HPDE6-E6E7 (cell line): ENCODE measurements at regions not wholly inside any gene's neighbourhood (a gene's known extent, or its start where the extent isn't known, plus 50 kb on each side); places are given as distances from the start of the nearest gene placed in this dataset.
"Not testable (repeated sequence)": the region's sequence is repeated elsewhere in the genome, so short reads cannot be mapped to it uniquely, and the experiment has no call there.

ENCODE experiments used
- DNase-seq: peaks from one replicate; pipeline ENCODE4 v3.0.0; 2011; ENCODE audit warnings: missing footprints; ENCODE audit errors: extremely low spot score

DNA sequence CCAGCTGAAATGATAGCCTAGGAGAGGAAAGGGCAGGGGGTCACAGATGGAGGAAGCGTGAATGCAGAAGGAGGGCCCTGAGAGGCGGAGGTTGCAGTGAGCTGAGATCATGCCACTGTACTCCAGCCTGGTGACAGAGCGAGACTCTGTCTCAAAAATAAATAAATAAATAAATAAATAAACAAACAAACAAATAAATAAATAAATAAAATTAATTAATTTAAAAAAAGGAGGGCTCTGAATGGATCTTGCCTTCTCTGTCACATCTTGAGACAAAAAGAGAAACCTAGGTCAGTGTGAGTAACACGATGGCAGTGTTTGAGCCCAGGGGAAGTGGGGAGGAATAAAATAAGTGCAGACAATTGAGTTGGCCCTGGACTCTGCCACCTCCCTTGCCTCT, 182.3 kb upstream of the DAAM1 start:
- not testable (repeated sequence) for DNase-seq

DNA sequence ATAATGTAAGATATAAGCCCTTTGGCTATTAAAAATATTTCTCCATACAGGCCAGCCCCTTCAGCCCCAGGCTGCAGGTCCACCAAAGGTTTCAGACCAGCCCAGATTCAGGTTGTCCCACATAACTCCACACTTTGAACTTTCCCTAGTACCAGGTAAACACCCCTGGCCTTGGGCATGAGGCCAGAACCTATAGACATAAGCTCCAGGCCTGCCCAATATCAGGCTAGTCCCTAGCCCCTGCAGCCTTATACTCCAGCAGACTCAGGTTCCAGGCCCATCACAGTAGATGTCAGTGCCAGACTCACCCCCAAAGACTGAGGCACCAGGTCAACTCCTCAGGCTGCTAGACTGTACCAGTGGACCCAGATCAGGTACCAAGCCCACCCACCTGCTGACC, 178.5 kb upstream of the DAAM1 start:
- DNase-seq: no peak

DNA sequence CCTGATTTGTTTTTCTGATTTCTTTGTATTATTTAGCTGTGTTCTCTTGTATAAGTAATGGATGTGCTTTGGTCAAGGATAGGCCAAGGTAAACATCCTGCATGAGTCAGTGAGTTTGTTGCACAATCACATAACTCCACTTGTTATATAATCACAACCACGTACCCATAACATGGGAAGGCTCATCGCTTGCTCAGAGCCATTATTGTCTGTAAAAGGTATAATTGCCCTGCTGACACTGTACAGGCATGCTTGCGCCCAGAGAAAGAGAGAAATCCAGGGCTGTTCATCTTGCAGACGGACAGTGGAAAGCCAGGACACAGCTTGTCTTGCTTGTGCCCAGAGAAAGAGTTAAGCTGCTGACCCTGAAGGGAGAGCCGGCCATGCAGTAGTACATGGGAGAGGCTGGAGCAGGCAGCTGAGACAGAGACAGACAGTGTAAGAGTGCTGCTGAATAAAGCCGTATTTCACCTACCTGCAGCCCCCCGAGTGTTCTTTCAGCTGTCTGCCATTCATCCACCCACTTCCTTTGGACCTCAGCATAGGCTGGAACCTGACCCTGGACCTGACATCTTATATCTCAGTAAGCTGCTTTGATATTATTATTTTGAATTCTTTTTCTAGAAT, 174.7 kb upstream of the DAAM1 start:
- DNase-seq: no peak

DNA sequence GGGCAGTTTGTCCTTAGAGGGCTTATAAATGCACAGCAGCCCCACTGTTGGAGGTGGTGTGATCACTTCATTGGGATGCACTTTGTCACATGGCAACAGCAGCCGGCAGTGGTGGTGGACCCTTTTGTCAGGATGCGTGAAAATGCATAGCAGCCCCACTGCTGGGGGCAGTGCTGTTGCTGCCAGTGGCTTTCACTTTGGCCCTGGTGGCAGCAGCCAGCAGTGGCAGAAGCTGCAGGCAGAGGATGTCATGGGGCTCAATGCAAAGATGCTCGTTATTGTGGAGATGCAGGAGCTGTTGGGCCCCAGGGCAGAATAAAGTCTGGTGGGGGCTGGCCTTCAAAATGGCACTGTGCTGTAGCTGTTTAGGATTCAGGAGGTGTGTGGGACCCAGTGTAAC, 173.0 kb upstream of the DAAM1 start:
- DNase-seq: no peak

DNA sequence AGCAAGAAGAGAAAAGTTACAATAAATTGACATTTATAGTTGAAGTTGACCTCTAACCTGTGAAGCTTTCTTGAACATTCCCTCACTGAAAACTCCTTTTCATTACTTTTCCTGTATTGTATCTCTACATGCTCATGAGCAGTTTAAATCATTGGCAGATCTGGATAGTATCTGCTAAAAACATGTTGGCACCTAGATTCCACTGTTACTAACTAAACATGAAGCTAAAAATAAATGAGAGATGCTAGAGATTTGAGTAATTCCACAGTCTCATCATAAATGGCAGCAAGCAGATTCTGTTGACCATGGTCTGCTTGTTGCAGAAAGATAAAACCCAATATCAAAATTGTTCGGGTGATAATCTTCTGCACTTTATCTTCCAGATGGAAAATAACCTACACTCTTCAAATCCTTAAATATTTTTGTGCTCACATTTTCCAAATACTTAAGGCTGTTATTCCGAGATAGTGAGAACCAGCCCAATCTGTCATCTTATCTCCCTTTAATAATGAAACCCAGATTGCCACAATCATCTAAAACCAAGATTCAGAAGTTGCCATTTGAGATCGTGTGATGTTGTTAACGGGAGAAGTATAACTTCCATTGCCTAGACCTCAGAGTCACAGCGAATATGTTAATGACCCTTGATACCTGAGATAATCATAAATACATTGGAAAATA, 171.0 kb upstream of the DAAM1 start:
- DNase-seq: no peak

DNA sequence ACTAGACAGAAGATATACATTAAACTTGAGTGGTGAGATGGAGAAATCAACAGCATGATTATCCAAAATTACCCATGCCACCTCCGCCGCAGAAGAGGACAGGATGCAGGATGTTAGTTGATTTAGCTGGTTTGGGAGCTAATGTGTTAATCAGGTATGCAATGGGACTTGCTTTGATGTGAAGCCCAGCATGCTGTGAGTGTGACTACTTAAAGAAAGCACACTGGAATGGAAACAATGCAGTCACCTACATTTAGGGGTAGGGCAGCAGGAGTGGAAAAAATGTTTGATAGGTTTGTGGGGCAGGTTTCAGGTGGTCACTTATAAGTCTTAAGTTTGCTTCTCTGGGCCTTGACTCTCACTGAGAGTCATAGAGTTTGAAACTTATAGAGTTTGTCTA, 170.0 kb upstream of the DAAM1 start:
- no peak for DNase-seq

DNA sequence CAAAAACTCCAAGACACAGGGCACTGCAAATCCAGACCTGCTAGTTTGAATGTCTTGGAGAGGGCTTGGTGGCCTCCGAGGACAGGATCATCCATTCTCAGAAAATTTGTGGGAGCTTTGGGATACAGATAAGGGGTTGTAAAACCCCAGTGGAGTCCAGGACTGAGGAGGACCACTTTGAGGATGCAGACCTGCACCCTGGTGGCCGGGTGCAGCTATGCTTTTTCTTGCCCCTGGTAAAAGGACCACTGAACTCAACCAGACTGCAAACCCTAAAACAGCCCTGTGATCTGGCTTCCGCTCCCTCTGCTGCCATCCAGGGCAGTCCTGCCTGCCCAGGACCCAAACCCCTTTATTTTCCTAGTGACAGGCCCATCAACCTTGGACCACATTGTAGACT, 169.5 kb upstream of the DAAM1 start:
- DNase-seq: peak; percentile 11

DNA sequence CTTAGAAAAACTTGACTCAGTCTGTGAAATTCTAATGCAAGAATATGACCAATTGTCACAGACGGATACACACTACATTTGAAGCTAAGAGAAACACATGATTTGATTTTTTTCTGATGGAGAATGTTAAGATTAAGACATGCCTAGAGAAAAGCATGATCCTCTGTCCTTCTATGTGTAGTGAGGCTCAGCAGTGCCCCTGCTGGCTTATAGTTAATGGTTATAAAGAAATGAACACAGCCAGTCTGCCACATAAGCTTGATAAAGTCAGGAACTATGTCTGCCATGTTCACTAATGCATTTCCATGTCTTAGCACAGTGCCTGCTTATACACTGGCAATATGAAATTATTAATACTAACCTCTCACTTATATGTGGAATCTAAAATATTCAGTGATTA, 168.1 kb upstream of the DAAM1 start:
- no peak for DNase-seq

DNA sequence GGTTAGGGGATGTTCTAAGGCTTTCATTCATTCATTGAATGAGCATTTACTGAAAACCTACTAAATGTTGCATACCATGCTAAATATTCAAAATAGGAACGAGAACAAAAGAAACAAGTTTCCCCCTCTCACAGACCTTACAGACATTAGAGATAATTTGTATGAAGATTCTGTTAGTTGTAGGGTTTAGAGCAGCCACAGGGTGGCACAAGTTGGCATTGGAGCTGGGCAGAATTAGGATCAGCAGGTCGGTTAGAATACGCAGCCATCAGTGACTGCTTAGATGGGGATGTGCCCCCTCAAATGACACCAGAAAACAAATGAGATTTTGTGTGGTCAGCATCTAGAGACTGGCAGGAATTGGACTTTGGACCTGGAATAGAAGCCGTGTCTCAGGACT, 166.3 kb upstream of the DAAM1 start:
- no peak for DNase-seq

DNA sequence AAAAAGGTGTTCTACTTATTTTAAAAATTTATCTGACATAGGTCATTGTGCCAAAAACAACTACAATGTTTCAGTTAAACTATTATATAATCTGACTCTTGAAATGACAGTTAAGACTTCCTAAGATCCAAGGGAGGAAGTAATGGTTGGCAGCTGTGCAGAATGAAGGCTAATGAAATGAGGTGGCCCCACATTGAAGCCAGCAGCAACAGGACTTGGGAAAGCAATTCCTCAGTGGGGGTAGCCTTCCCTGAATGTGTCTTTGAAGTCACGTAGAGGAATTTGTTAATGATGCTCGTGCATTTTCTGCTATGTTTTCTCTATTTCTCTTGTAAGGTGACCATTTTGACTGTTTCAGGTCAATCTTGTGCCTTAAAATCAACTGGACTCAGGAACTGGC, 162.4 kb upstream of the DAAM1 start:
- DNase-seq: no peak

DNA sequence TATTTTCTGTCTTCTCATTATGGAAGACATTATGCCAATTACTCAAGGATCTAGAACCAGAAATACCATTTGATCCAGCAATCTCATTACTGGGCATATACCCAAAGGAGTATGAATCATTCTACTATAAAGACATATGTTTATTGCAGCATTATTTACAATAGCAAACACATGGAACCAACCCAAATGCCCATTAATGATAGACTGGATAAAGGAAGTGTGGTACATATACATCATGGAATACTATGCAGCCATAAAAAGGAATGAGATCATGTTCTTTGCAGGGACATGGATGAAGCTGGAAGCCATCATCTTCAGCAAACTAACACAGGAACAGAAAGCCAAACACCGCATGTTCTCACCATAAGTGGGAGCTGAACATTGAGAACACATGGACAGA, 161.8 kb upstream of the DAAM1 start:
- DNase-seq: not testable (repeated sequence)

DNA sequence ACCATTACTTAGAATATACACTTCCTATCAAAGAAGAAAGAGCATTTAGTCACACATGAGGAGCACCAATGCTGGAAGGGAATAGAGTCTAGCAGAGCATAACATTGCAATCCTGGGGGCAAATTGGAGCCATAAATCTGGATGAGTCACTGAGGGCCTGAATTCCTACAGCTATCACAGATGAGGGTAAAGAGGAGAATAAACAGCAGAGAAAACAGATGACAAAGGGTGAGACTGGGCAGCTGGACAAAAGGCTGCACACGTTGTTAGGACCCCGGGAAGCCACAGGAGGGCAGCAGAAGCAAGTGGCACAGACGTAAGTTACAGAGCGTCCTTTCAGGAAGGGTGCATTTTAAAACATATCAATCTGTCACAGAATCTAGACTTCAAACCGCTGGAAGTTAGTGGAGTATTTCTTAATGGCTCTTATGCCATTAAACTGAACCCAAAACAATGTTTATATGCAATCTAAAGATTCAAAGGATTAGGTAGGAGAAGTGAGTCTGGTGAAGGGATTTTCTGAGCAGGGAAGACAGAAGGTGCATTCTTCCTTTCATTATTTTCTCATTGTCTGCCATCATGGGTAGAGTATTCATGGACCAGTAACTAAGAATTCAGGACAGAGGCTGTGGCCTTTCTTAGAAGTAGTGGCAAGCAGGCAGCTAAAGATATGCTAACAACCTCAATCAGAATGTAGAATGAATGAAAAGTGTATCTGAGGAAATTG, 159.8 kb upstream of the DAAM1 start:
- DNase-seq: peak; percentile 53

DNA sequence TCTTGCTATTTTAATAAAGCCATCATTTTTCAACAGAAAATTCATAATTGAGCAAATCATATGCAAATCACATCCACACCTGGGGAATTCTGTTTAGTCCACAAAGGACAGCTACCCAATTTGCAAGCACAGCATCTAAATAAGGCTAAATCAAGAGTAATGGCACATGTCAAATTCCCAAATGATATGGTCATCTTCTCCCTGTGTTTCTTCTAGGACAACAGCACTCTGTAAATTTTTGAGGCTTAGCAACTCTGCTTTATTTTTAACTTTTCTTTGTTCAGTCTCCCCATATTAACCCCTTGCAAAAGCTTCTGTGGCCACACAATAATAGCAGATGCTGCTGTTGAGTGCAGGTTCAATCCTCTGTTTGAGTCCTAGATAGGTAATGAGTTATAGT, 155.6 kb upstream of the DAAM1 start:
- DNase-seq: no peak

DNA sequence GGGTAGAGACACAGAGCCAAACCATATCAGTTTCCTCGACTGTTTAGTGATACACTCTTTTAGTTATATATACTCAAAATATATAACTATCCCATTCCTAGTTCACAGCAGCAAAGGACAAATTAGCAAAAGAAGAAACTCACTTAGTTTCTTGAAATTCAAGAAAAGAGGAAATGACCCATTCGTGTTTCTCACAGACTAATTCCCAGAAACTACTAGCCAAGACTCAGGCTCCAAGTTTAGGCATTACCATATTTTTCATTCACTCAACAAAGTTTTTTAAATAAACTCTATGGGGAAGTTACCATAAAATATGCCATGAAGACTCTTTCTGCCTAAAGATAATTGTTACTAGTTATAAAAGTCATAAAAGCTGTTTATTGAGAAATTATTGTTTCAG, 152.3 kb upstream of the DAAM1 start:
- DNase-seq: no peak

DNA sequence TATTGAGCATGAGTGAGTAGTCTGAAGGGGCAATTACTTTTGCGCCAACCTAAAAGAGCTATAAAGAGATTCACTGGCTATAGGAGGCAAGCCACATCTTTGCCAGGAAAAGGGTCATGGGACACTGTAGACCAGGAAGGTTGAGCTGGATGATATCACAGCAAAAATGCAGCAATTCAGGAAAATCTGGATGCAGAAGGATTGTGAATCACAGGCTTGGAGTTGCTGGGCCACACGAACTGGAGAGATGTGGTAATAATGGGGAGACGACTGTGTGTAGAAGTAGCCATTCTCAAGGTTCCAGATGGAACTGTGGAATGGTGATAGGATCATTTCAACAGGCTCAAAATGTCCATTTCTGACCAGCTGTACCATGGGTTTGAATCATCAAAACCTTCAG, 151.4 kb upstream of the DAAM1 start:
- no peak for DNase-seq

DNA sequence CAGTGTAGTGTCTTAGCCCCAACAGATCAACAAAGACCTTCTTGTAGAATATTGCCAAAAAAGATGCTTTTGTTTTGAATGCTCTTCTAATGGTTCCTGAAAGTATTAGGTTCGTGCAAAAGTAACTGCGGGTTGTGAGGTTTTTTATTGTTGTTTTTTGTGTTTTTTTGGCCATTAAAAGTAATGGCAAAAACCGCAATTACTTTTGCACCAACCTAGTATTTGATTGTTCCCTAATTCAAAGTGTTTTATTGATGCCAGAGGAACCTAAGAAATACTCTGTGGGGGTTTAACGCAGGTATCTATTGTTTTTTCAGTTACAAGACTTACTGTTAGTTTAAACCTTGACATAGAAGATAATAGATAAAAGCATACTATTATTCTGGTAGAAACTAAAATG, 150.8 kb upstream of the DAAM1 start:
- no peak for DNase-seq

DNA sequence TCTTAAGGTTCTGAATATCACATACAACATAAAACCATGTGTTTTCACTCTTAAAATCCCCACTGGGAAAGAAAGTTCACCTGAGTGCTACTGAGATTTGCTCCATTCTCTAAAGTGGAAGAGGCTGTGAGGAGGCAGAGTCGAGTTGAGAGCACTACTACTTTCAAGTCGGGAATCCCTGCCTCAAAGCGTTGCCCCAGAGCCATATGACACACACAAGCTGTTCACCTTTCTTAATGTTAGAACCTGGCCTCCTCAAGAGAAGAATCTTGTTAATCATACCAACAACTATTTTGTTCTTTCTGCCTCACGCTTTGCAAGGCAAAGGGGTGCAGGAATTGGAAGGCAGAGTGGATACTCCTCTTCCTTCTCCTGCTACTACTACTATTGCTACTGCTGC, 149.7 kb upstream of the DAAM1 start:
- no peak for DNase-seq

DNA sequence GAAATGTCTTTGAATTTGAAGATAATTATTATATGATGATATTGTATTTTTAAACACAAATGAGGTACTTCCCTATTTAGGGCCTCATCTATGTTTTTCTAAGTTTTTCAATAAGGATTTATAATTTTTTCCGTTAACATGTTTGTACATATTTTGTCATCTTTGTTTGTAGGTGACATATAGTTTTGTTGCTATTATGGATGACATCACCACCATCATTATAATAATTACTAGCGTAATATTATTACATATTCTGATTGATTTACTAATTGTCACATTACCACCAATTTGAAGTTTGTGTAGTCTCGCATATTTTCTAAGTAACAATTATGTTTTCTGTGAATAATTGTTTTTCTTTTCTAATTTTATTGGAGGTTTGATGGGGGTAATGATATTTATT, 147.2 kb upstream of the DAAM1 start:
- no peak for DNase-seq

DNA sequence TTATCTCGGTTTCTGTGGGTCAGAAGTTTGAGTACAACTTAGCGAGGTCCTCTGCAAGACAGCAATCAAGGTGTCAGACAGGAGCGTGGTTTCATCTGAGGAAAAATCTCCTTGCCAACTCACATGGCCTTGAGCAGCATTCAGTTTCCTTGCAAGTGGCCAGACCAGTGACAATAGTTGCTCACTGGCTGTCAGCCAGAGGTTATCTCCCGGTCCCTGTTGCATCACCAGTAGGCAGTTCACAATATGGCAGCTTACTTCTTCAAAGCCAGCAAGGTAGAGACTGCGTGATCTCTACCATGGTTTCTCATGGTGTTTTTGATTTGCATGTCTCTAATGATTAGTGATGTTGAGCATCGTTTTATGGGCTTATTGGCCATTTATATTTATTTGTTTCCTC, 143.8 kb upstream of the DAAM1 start:
- DNase-seq: no peak

DNA sequence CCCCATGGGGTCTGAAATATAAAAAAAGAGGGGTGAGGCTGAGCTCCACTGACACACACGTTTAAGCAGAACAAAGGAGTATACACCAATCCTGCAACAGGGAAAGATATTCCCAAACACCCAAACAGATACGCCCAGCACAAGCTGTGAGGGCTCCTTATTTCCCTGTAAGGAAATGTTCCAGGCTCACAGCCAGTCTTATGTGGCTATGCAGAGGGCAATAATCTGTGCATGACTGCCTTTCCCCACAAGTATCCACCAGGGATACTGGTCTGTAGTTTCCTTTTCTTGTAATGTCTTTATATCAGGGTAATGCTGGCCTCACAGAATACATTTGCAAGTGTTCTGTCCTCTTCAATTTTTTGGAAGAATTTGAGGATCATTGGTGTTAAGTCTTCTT, 141.7 kb upstream of the DAAM1 start:
- no peak for DNase-seq

DNA sequence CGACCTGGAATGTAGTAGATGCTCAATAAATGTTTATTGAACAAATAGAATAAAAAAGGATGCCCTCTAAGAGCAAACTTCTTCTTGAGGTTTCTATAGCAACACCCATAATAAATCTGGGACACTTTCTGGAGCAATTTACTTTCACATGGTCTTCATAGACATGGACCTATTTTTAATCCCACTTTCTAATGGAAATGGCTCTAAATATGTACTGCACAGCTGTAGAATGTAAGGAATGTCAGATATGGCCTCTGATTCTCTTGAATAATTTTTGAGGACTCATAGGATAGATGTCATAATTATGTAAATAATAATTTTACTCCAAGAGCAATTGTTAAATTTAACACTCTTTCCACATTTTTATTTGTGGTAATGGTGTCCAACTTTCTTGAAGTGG, 133.5 kb upstream of the DAAM1 start:
- no peak for DNase-seq

DNA sequence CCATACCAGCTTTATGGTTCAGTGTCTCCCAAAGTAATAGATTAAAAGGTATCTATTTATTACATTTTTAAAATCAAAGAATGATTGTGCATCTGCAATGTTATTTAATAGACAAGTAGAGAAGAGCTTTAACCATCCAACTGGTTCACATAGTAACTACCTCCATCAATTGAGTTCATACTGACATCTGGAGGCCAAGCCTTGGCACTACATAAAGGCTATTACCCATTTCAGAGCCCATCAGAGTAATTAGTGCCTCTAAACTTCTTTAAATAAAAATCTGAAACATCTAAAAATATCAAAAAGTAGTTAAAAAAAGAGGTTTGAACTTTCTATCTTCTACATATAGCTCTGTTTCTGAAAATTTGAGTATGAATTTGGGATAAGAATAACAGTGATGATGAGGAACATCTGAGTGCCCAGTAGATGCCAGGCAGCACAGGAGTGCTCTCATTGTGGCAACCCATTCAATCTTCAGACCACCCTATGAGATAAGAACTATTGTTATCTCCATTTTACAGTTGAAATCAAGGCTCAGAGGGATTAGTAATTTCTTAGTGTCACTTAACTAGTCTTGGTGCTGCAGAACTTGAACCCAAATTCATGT, 132.9 kb upstream of the DAAM1 start:
- DNase-seq: peak; percentile 66

DNA sequence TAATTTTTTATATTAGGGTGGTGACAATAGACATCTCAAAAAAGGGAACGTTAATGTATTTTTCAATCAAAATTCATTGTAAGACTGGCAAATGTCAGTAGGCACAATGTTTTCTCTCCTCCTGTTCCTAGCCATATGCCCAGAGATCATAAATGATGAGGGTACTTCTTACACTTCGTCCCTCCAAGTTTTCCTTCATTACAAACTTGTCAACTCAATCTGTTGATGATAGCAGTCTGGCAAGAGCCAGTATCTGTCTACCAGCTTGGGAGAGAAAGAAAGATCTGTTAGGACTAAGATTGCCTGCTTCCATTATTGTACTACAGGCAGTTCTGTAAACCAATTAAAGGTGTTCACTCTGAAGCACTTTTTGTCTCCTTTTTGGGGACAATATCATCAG, 130.9 kb upstream of the DAAM1 start:
- DNase-seq: no peak
